HG02759 (cell line): ENCODE measurements at regions not wholly inside any gene's neighbourhood (a gene's known extent, or its start where the extent isn't known, plus 50 kb on each side); places are given as distances from the start of the nearest gene placed in this dataset.

Source experiments
- ATAC-seq: cut with Tn5 transposase; IDR thresholded peaks from one replicate; pipeline ENCODE4 v1.9.1; 2021; ENCODE audit warnings: mild to moderate bottlenecking, moderate library complexity; ENCODE audit not compliant: unreplicated experiment

DNA sequence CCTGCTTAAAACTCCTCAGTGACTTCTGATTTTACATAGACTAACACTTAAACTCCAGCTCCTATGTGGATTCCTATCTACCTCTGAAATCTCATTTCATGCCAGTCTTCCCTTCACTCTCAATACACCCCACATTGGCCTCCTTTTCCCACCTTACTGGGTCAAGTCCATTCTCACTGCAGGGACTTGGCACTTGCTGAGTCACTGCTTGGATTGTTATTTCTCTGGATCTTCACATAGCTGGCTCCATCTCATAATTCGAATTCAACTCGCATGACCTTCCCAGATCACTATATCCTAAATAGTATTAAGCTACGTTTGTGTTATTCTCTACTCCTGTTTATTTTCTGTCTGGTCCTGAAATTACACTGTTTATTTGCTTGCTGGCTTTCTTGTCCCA is 59.6 kb upstream of the FRMD4B start:
- ATAC-seq = no peak

- no peak for ATAC-seq
Measured at GRCh38 chr3:69445024-69445423, 59.1 kb upstream of the FRMD4B start.

- no peak for ATAC-seq
Measured at GRCh38 chr3:69443457-69443920, 57.6 kb upstream of the FRMD4B start.

DNA sequence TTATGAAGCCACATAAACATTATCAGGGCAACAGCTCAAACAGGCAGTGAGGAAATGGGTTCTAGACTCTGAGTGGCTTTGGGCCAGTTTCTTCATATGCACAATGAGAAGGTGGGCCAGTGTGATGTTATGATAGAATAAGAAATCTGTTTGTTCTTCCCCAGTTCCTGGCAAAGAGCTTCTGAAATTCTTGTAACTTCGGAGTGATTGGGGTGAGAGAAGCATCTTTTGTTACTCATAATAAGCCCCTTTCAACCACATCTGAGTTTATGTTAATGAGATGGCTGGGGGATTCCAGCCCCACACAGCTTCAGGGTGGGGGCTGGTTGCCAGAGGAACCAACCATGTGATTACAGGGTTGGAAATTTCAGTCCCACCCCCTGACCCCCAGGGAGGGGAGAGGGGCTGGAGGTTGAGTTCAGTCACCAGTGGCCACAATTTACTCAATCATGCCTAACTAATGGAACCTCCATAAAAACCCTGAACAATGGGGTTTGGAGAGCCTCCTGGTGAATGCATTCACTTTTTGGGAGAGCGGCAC is 57.0 kb upstream of the FRMD4B start:
- ATAC-seq = peak; percentile 72

- ATAC-seq = no peak
Measured at GRCh38 chr3:69441732-69442131, 55.8 kb upstream of the FRMD4B start.

DNA sequence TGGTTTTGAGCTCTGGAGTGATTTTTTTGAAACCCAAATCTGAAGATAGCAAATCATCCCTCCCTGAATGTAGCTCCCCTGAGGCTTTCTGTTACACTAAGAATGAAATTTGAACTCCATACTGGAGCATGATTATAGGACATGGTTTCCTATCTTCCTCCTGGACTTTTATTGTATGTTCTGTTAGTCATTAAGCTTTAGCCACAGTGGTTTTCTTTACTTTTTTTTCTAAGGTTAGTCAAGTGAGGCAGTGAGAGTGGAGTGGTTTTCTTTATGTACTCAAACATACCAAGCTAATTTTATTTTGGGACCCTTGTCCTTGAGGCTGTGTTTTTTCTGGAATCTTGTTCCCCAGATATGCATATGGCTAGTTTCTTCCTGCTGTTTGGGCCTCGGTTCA is 55.2 kb upstream of the FRMD4B start:
- ATAC-seq = no peak

GRCh38 chr3:69439643-69440270 is 53.9 kb upstream of the FRMD4B start:
- ATAC-seq = no peak

- no peak for ATAC-seq
Measured at GRCh38 chr3:69438476-69438875, 52.6 kb upstream of the FRMD4B start.

DNA sequence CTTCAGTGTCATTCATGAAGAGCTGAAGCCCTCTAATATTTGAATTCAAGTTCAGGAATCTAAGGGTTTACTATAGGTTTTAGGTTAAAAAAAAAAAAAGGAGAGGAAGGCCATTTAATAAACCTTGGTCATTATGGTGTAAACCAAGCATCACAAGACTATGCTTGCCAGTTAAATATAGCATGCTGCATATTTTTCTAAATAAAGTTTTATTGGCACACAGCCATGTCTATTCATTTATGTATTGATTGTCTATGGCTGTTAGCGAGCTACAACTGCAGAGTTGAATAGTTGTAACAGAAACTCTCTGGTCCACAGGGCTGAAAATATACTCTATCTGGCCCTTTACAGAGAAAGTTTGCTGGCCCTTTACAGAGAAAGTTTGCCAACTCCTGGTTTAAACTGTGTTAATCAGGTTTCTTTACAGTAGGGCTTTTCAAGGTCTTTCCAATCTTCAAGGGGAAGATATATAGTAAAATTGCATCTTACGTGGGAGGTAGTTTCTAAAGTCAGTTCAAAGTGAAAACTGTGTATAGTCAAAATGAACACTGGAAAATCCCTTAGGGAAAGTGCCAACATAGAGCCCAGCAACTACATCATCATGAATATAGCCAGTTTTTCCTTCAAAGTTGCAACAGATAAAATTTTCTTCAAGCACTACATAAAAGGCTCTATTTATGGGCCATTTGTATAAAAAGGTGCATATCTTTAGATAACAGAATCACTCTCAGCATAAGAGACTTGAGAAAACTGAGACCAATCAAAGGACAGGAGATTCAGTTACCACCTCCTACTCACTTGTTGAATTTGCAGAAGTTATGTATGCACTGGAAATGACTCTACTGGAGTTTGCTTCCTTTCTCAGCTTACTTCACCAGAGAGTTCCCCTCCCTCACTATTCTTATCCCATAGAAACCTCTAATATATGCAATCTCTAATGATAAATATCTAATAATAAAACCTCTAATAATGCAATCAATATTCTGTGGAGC is 49.7 kb upstream of the FRMD4B start:
- ATAC-seq = peak; percentile 70
